Smooth muscle cell (in vitro differentiated cells): ENCODE measurements at regions not wholly inside any gene's neighbourhood (a gene's known extent, or its start where the extent isn't known, plus 50 kb on each side); places are given as distances from the start of the nearest gene placed in this dataset.

ENCODE experiments used
- DNase-seq: peaks from one replicate; lab custom pipeline; 2025; ENCODE audit not compliant: unreplicated experiment; lab: John Stamatoyannopoulos, UW
- H2AFZ ChIP-seq: fragments of 200-600 bp; sonication (generic); 2 replicates; pipeline ENCODE4 v1.6.0; 2016; ENCODE audit warnings: antibody characterized with exemption, low read depth, mild to moderate bottlenecking
- H3F3A ChIP-seq: fragments of 200-600 bp; sonication (generic); 2 replicates; pipeline ENCODE4 v1.6.0; 2017; ENCODE audit warnings: antibody characterized with exemption, low read depth
- H3K27ac ChIP-seq: fragments of 200-600 bp; sonication (generic); 2 replicates; pipeline ENCODE4 v1.5.1; 2016; ENCODE audit warnings: low read depth, mild to moderate bottlenecking
- H3K27me3 ChIP-seq: fragments of 200-600 bp; sonication (generic); 2 replicates; pipeline ENCODE4 v1.6.1; 2016; ENCODE audit warnings: low read depth, mild to moderate bottlenecking
- H3K36me3 ChIP-seq: fragments of 200-600 bp; sonication (generic); 2 replicates; pipeline ENCODE4 v1.5.1; 2016; ENCODE audit warnings: low read depth
- H3K4me1 ChIP-seq: fragments of 200-600 bp; sonication (generic); 2 replicates; pipeline ENCODE4 v1.5.1; 2016; ENCODE audit warnings: low read depth
- H3K4me2 ChIP-seq: fragments of 200-600 bp; sonication (generic); 2 replicates; pipeline ENCODE4 v1.6.0; 2016; ENCODE audit warnings: mild to moderate bottlenecking
- H3K4me3 ChIP-seq: fragments of 200-600 bp; sonication (generic); 2 replicates; pipeline ENCODE4 v1.5.1; 2016; ENCODE audit warnings: mild to moderate bottlenecking
- H3K79me2 ChIP-seq: fragments of 200-600 bp; sonication (generic); 2 replicates; pipeline ENCODE4 v1.6.0; 2016; ENCODE audit warnings: low read depth, mild to moderate bottlenecking
- H3K9ac ChIP-seq: fragments of 200-600 bp; sonication (generic); 2 replicates; pipeline ENCODE4 v1.6.0; 2016; ENCODE audit warnings: low read depth
- H3K9me3 ChIP-seq: fragments of 200-600 bp; sonication (generic); replicated peaks from 2 replicates; pipeline ENCODE4 v1.5.1; 2016; ENCODE audit warnings: low read depth
- H4K20me1 ChIP-seq: fragments of 200-600 bp; sonication (generic); 2 replicates; pipeline ENCODE4 v1.6.0; 2016; ENCODE audit warnings: low read depth
- CTCF ChIP-seq: fragments of 200-600 bp; sonication (generic); IDR thresholded peaks from 2 replicates; pipeline ENCODE4 v1.5.1; 2017; ENCODE audit warnings: borderline replicate concordance, mild to moderate bottlenecking, antibody characterized with exemption; ENCODE audit not compliant: insufficient read depth, poor library complexity, severe bottlenecking
- WGBS: methylation state at CpG from one replicate; pipeline ENCODE4 v1.1.7; 2016; ENCODE audit warnings: low lambda C conversion rate; 5-methylcytosine and 5-hydroxymethylcytosine counted together

- Histone ChIP-seq H3K4me2 (no peak overlapping the region), H3K27ac (no peak overlapping the region), H3K4me3 (no peak overlapping the region), H3K27me3 (no peaks in the 10 kb centered on the region), H3F3A (no peaks in the 10 kb centered on the region), H3K9ac (no peak overlapping the region), H4K20me1 (no peaks in the 10 kb centered on the region), H3K9me3 (no peaks in the 10 kb centered on the region), H3K79me2 (no peaks in the 10 kb centered on the region), H3K4me1 (no peaks in the 10 kb centered on the region), H2AFZ (no peak overlapping the region), H3K36me3 (no peaks in the 10 kb centered on the region)
- DNase-seq: no peak
- WGBS: 49% methylated on average over 2 of the region's 2 CpGs
- TF ChIP-seq CTCF: no peak
These were observed 116.6 kb upstream of the SYT6 start for GRCh38 chr1:114270282-114270681.

DNA sequence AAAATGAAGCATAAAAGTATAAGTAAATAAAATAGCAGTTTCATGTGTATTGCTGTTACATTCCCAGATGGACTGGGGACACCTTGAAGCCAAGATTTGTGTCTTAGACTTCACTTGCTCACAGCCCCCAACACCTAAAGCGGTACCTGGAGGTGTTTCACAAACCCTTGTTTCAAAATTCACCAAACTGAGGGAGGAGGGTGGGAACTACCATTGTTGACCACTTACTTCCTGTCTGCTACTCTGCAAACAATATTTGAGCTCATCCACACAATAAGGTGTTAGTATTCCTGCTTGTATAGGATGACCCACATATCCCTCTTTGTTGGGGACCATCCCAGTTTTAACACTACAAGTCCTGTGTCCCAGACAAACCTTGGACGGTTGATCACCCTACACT lies 115.9 kb upstream of the SYT6 start:
- no peak overlapping the region for H3K4me3 ChIP-seq
- H3K9me3 ChIP-seq: no peaks in the 10 kb centered on the region
- H4K20me1 ChIP-seq: no peaks in the 10 kb centered on the region
- no peak overlapping the region for H2AFZ ChIP-seq
- H3K36me3 ChIP-seq: no peaks in the 10 kb centered on the region
- H3K27me3 ChIP-seq: no peaks in the 10 kb centered on the region
- no peaks in the 10 kb centered on the region for H3F3A ChIP-seq
- H3K79me2 ChIP-seq: no peaks in the 10 kb centered on the region
- WGBS: 98% methylated on average over 2 of the region's 2 CpGs
- no peak overlapping the region for H3K9ac ChIP-seq
- no peak overlapping the region for H3K27ac ChIP-seq
- H3K4me2 ChIP-seq: no peak overlapping the region
- DNase-seq: no peak
- TF ChIP-seq CTCF: no peak
- H3K4me1 ChIP-seq: no peaks in the 10 kb centered on the region

DNA sequence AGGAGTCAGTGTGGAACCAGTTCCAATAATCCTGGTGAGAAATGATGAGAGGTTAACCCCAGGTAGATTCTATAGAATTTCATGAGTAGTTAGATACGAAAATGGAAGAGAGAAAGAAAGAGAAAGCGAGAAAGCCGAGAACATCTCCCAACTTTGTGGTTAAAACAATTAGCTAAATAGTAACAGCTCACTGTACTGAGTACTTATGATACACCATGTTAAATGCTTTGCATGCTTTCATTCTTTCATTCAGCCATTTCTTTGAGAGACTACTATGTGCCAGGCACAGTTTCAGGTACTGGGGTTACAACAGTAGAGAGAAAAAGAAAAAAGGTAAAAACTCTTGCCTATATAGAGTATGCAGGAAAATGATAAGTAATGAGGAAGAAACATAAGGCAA lies 109.7 kb upstream of the SYT6 start:
- H3K9me3 ChIP-seq: no peaks in the 10 kb centered on the region
- no peak for TF ChIP-seq CTCF
- no peaks in the 10 kb centered on the region for H3K4me1 ChIP-seq
- no peak overlapping the region for H3K4me2 ChIP-seq
- H4K20me1 ChIP-seq: no peaks in the 10 kb centered on the region
- H3K4me3 ChIP-seq: no peak overlapping the region
- WGBS: 92% methylated on average over 3 of the region's 3 CpGs
- no peaks in the 10 kb centered on the region for H3K36me3 ChIP-seq
- H3F3A ChIP-seq: no peaks in the 10 kb centered on the region
- peaks cover 6% of the 10 kb centered on the region for H3K27me3 ChIP-seq
- H2AFZ ChIP-seq: no peak overlapping the region
- no peak overlapping the region for H3K27ac ChIP-seq
- no peak for DNase-seq
- H3K79me2 ChIP-seq: no peaks in the 10 kb centered on the region
- no peak overlapping the region for H3K9ac ChIP-seq

DNA sequence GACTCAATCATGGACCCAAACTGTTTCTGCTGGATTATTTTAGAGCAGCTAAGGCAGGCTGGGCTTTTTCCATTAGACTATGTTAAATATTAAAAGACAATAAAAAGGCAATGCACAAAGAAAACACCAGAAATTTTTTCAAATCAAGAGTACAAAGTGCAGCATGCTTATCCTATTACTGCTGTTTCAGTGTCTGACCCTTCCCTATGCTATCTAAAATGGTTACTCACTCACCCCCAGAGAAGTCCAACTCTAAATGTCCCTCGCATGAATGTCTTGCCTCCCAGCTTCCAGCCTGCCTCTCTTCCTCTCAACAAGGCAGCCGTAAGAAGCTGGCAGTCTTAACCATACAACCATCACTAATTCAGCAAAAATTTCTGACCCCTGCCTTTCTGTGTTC lies 108.7 kb upstream of the SYT6 start:
- Histone ChIP-seq H3K27me3 (peaks cover 6% of the 10 kb centered on the region), H3K4me2 (no peak overlapping the region), H3K9me3 (no peaks in the 10 kb centered on the region), H4K20me1 (no peaks in the 10 kb centered on the region), H3K36me3 (no peaks in the 10 kb centered on the region), H2AFZ (no peak overlapping the region), H3K4me1 (no peaks in the 10 kb centered on the region), H3F3A (no peaks in the 10 kb centered on the region), H3K79me2 (no peaks in the 10 kb centered on the region), H3K4me3 (no peak overlapping the region), H3K27ac (no peak overlapping the region), H3K9ac (no peak overlapping the region)
- TF ChIP-seq CTCF: no peak
- DNase-seq: no peak
- WGBS: 82% methylated on average over 2 of the region's 2 CpGs
